HG03175 (cell line): ENCODE measurements at regions not wholly inside any gene's neighbourhood (a gene's known extent, or its start where the extent isn't known, plus 50 kb on each side); places are given as distances from the start of the nearest gene placed in this dataset.

Source experiments
- ATAC-seq: cut with Tn5 transposase; IDR thresholded peaks from one replicate; pipeline ENCODE4 v1.9.1; 2021; ENCODE audit warnings: mild to moderate bottlenecking, moderate library complexity; ENCODE audit not compliant: unreplicated experiment

DNA sequence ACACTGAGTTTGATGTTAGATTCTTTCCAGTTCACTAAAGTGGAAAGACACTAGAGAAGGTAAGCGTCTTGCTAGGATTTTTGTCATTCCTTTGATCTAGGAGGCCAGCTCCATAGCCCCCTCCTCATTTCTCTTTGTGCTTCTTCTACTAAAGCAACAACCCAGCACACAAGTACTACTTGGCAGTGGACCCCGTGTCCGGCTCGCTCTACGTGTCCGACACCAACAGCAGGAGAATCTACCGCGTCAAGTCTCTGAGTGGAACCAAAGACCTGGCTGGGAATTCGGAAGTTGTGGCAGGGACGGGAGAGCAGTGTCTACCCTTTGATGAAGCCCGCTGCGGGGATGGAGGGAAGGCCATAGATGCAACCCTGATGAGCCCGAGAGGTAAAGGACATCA lies 76.6 kb upstream of the WWC1 start:
- ATAC-seq = no peak

DNA sequence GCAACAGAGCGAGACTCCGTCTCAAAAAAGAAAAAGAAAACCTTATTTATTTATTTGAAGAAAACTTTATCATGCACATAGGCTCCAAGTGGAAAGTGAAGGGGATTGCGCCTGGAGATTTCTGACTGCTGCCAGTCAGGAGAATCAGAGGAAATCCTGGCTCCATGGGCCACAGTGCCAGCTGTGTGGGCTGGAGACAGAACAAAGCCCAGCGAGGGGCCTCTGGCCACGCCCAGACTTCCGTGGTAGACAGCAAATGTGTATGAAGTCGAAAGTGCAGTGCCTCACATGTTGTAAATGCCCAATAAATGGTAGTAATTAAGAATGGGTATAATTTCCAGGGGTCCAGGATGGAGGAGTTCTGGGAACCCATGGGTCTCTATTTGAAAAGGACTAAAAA lies 75.8 kb upstream of the WWC1 start:
- no peak for ATAC-seq

DNA sequence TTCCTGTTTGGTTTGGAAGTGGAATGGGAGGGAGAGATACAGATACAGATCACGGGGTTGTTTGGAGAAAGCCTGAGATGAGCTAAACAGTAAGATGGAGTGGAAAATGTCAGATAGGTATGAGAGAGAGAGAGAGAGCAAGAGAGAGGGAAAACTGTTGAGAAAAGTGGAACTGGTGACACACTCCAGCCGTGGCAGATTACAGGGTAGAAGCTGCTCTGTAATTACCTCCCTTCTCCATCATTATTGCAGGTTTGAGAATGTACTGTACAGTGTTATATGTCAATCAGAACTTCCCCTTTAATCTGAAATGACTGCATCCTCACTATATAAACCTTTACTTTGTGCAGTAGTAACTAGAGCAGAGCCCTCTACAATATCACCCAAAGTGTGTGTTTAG lies 74.5 kb upstream of the WWC1 start:
- ATAC-seq = no peak

DNA sequence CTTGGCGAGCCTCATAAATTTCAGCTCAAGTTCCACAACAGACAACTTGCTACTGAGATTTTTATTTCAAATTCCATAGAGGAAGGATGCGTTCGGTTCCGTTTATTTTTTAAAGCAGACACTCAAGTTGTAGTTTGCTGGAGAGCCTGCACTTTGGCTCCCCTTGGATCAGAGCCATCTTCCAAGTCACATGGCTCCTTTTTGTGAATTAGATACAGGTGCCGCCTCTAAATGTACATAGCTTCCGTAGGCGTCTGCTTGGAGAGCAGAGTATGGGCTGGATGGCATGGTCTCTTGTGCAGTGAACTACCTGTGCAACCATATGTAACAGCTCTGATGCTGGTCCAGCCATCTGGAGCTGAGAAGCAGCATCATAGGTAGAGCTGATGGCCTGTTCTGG lies 73.9 kb upstream of the WWC1 start:
- ATAC-seq = no peak

DNA sequence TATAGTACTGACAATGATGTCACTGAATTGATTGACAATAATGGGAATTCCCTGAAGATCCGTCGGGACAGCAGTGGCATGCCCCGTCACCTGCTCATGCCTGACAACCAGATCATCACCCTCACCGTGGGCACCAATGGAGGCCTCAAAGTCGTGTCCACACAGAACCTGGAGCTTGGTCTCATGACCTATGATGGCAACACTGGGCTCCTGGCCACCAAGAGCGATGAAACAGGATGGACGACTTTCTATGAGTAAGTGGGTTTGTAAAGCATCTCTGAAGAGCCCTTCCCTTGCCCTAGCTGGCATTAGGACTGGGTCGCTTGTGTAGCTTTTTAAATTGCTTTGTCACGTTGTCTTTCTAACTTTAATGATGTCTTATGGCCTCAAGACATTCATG lies 72.7 kb upstream of the WWC1 start:
- ATAC-seq = no peak

DNA sequence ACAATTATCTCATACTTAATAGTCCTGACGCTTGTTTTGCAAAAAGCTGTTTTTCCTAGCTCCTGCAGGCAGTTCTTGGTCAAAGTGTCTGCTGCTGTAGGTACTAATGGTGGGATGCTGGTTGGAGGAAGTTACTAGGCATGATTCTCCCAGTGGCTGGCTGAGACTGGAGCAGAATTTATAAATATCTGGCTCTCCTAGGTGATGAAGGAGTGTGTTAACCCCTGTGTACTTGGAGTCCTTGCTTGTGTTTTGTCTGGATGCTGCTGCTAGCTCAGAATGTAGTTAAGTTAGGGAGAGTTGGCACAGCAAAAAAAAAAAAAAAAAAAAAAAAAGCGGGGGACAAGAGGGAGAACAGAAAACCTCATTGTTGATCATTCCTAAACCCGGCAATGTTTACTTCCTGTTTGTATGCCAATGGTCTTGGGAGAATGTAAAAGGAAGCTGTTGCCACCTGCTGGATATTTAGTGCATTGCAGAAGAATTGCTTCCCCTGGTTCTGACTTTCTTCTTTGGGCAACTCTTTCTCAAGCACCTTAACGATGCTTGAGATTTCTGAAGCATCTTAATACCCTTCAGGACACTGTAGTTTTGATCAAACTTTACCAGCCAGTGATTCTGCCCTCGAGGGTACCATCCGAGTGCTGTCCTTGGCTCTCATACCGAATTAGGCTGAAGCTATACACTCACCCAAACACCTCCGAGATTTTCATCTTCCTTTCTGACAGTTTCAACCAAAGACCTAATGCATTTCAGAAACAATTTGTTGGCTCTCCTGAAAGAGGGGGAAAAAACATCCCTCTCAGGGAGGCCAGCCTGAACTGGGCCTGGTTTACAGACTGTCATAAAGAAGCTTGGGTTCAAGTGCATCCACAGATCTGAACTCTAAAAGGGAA lies 71.7 kb upstream of the WWC1 start:
- ATAC-seq = peak; percentile 83

DNA sequence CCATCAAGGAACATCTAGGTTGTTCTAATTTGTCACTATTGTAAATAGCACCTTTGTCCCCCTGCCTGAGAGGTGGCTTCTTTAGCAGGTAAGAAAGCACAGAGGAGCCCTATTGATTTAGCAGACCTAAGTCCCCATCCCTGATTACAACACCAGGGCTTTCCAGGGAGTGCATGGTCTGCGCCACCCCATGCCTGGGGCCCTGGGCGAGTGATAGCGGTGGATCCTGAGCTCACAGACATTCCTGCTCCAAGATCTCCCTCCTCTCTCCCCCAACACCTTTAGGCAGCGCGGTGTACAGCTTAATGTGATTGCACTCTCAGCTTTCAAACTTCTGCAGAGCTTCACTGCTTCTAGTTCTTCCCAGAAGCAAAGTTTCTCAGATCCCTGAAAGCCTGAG lies 67.4 kb upstream of the WWC1 start:
- ATAC-seq = no peak

DNA sequence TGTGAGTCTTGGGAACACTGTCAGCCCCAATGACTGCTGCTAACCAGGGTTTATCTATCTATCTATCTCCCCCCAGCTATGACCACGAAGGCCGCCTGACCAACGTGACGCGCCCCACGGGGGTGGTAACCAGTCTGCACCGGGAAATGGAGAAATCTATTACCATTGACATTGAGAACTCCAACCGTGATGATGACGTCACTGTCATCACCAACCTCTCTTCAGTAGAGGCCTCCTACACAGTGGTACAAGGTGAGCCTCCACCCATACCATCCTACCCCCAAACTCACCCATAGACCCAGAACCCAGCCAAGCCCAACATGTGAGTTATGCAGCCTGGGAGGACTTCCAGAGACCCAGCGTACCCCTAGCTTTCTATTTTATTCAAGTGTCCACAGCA lies 65.4 kb upstream of the WWC1 start:
- no peak for ATAC-seq

DNA sequence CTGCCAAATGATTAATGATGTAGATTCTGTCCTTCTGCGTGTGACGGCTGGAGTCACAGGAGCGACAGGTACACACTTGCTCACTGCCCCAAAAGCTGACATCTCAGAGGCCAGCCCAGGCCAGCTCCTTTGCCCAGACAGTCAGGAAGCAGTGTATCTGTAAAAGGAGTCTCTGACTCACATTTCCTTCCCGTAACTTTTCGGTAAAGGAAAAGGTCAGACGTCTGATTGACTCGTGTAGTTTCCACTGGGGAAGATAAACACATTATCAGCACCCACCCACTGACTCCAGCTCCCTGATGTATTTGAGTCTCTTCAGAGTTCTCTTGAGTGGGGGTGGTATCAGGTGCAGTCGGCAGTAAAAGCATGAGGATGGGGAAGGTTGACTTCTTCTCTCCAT lies 64.4 kb upstream of the WWC1 start:
- no peak for ATAC-seq

DNA sequence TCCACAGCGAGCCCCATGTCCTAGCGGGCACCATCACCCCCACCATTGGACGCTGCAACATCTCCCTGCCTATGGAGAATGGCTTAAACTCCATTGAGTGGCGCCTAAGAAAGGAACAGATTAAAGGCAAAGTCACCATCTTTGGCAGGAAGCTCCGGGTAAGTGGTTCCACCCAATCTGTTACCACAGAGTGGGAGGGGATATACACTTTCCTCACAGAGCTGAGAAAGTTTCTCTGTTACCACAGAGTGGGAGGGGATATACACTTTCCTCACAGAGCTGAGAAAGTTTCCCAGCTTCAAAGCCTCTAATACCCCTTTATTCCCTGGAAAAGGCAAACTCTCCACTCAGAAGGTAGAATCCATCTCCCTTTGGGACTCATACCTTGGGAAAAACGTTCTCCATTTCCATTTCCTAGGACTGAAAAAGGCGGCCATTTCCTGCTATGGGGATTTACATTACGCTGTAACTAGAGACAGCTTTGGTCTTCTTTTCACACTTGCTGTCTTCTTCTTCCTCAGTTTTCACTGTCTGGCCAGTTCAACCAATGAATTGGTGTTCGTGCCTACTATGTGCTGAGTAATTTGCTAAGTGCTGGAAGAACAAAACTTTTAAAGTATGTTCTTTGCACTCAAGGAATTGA lies 63.4 kb upstream of the WWC1 start:
- peak; percentile 100 for ATAC-seq

DNA sequence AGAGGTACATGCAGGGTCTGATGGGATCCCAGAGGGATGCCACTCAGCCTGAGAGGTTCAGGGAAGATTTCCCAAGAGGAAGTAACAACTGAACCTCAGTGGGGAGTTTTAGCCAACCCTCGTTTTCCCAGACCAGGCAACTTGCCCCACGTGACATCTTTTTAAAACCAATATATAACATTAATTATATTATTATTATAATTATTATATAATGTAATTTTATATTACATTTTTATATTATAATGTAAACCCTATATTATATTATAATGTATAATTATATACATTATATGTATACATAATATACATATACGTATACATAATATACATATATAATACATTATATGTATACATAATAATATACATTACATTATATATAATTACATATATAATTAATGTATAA lies 62.8 kb upstream of the WWC1 start:
- ATAC-seq = no peak

DNA sequence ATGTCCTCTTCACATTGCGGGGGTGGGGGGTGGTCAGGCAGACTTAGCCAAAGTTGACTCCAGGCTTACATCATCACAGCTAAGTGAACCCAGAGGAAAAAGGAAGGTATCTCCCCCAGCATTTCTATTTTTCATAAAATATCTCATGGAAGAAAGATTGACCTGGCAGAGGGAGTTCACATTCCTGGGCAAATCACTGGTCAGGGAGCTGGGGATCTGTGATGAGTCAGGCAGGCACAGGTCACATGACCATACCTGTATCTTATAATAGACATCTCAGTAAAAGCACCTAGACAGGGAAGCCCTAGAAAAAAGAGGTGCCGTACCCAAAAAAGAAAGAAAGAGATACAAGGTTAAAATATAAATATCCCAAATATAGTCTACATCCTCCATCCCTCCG lies 57.3 kb upstream of the WWC1 start:
- ATAC-seq = no peak

DNA sequence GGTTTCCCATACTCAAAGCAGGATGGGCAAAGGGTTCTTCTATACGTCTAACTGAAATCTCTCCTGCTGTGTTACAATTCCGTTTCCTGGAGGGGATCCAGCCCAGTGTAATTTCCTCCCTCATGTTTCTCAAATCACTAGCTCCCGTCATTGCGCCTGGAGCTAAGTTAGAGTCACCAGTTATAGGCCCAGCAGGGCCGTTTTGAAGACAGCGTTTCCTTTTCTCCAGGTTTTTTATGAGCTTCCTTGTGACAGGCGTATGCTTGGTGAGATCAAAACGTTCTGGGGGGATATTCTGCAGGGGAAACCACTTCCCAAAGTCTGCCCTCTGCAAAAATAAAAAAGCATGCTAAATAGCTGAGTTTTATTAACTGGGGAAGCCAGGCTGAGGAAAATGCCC lies 53.0 kb upstream of the WWC1 start:
- no peak for ATAC-seq

DNA sequence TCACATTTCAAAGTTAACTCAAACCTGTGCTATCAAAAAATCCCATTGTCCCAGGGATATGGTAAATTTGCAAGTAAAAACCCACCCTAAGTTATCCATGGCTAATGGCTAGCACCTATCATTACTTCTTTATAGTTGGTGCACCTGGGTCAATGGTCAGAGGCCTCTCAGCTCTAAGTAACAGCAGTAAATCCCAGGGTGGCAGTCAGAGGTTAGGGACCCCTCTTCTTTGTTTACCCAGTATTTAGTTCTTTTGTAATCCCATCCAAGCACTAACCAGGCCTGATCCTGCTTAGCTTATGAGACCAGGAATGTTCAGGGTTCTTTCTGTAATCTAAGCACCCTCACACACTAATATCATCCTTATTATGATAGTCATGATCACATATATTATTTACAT lies 52.1 kb upstream of the WWC1 start:
- no peak for ATAC-seq
